ENCODE measurements at regions not wholly inside any gene's neighbourhood (a gene's known extent, or its start where the extent isn't known, plus 50 kb on each side); places are given as distances from the start of the nearest gene placed in this dataset.
"Not testable (repeated sequence)": the region's sequence is repeated elsewhere in the genome, so short reads cannot be mapped to it uniquely, and the experiment has no call there.

GRCh38 chr4:59759082-59759825, 1440.9 kb upstream of the ADGRL3 start:
- Histone ChIP-seq H3K27ac (no peak overlapping the region), H3K4me1 (replicated peaks in 1 of 2) (no peaks in the 10 kb centered on the region), H3K4me3 (no peak overlapping the region)
- 60 to 100% (median 95%) methylated on average over 1 to 3 of the region's 9 CpGs; no CpG with 5 or more reads in 4 of the 10 experiments for WGBS, 10 experiments
- in situ Hi-C loops (cut with MboI; ENCODE audit: low pct_unique_long_range_greater_than_20kb in 2 of 9, low sequenced_read_pairs in 9 of 9, unreplicated experiment in 9 of 9) = no loop called here
- no peak for ATAC-seq (replicated peaks in 6 of 8)

GRCh38 chr4:59762344-59762743, 1437.8 kb upstream of the ADGRL3 start:
- ATAC-seq (replicated peaks in 6 of 8) = no peak
- WGBS, 10 experiments = 0 to 100% (median 71%) methylated on average over 2 to 4 of the region's 4 CpGs; no CpG with 5 or more reads in 1 of the 10 experiments
- in situ Hi-C loops (cut with MboI; ENCODE audit: low pct_unique_long_range_greater_than_20kb in 2 of 9, low sequenced_read_pairs in 9 of 9, unreplicated experiment in 9 of 9) = no loop called here

GRCh38 chr4:59770601-59771264, 1429.4 kb upstream of the ADGRL3 start:
- in situ Hi-C loops (cut with MboI; ENCODE audit: low pct_unique_long_range_greater_than_20kb in 2 of 9, low sequenced_read_pairs in 9 of 9, unreplicated experiment in 9 of 9) = no loop called here
- no peak for ATAC-seq (replicated peaks in 6 of 8)
- peaks cover 0 to 3% of the 10 kb centered on the region in 2 donors for H3K4me1 ChIP-seq (replicated peaks in 1 of 2)
- no peak overlapping the region for H3K4me3 ChIP-seq
- no peak overlapping the region for H3K27ac ChIP-seq

More at GRCh38 chr4:59762344-59762743, 1437.8 kb upstream of the ADGRL3 start:
- H3K27ac ChIP-seq = no peak overlapping the region
- no peak overlapping the region for H3K4me3 ChIP-seq
- no peaks in the 10 kb centered on the region for H3K4me1 ChIP-seq (replicated peaks in 1 of 2)

GRCh38 chr4:59772641-59773139, 1427.4 kb upstream of the ADGRL3 start:
- no peak overlapping the region for H3K4me3 ChIP-seq
- peaks cover 0 to 3% of the 10 kb centered on the region in 2 donors for H3K4me1 ChIP-seq (replicated peaks in 1 of 2)
- peak in 2 of 8 experiments; percentile 22 to 31 for ATAC-seq (replicated peaks in 6 of 8)
- no peak overlapping the region for H3K27ac ChIP-seq
- in situ Hi-C loops (cut with MboI; ENCODE audit: low pct_unique_long_range_greater_than_20kb in 2 of 9, low sequenced_read_pairs in 9 of 9, unreplicated experiment in 9 of 9) = no loop called here
- 0 to 92% (median 50%) methylated on average over 1 of the region's 1 CpG; no CpG with 5 or more reads in 4 of the 10 experiments for WGBS, 10 experiments

- ATAC-seq (replicated peaks in 6 of 8); H3K27ac ChIP-seq; H3K4me3 ChIP-seq; in situ Hi-C loops (cut with MboI; ENCODE audit: low pct_unique_long_range_greater_than_20kb in 2 of 9, low sequenced_read_pairs in 9 of 9, unreplicated experiment in 9 of 9); H3K4me1 ChIP-seq (replicated peaks in 1 of 2): not testable (repeated sequence)
- 61 to 80% methylated on average over 1 to 3 of the region's 3 CpGs; no CpG with 5 or more reads in 8 of the 10 experiments for WGBS, 10 experiments
Measured at GRCh38 chr4:59780271-59780670, 1419.9 kb upstream of the ADGRL3 start.

- WGBS, 10 experiments = 0 to 100% (median 88%) methylated on average over 1 of the region's 1 CpG; no CpG with 5 or more reads in 2 of the 10 experiments
- in situ Hi-C loops (cut with MboI; ENCODE audit: low pct_unique_long_range_greater_than_20kb in 2 of 9, low sequenced_read_pairs in 9 of 9, unreplicated experiment in 9 of 9) = no loop called here
- no peak for ATAC-seq (replicated peaks in 6 of 8)
- H3K4me1 ChIP-seq (replicated peaks in 1 of 2) = no peaks in the 10 kb centered on the region
- no peak overlapping the region for H3K4me3 ChIP-seq
- no peak overlapping the region for H3K27ac ChIP-seq
Measured at GRCh38 chr4:59805176-59805575, 1395.0 kb upstream of the ADGRL3 start.

GRCh38 chr4:59814402-59815010, 1385.6 kb upstream of the ADGRL3 start:
- in situ Hi-C loops (cut with MboI; ENCODE audit: low pct_unique_long_range_greater_than_20kb in 2 of 9, low sequenced_read_pairs in 9 of 9, unreplicated experiment in 9 of 9) = no loop called here
- Histone ChIP-seq H3K27ac (no peak overlapping the region), H3K4me1 (replicated peaks in 1 of 2) (no peaks in the 10 kb centered on the region), H3K4me3 (no peak overlapping the region)
- WGBS, 10 experiments = 0 to 100% (median 60%) methylated on average over 1 to 4 of the region's 4 CpGs
- no peak for ATAC-seq (replicated peaks in 6 of 8)

GRCh38 chr4:59818656-59819055, 1381.5 kb upstream of the ADGRL3 start:
- no peaks in the 10 kb centered on the region for H3K4me1 ChIP-seq (replicated peaks in 1 of 2)
- WGBS, 10 experiments = 7 to 97% (median 72%) methylated on average over 3 to 7 of the region's 7 CpGs
- no peak overlapping the region for H3K4me3 ChIP-seq
- no peak for ATAC-seq (replicated peaks in 6 of 8)
- in situ Hi-C loops (cut with MboI; ENCODE audit: low pct_unique_long_range_greater_than_20kb in 2 of 9, low sequenced_read_pairs in 9 of 9, unreplicated experiment in 9 of 9) = no loop called here
- no peak overlapping the region for H3K27ac ChIP-seq

- Histone ChIP-seq H3K4me3 (no peak overlapping the region), H3K27ac (no peak overlapping the region), H3K4me1 (replicated peaks in 1 of 2) (no peaks in the 10 kb centered on the region)
- in situ Hi-C loops (cut with MboI; ENCODE audit: low pct_unique_long_range_greater_than_20kb in 2 of 9, low sequenced_read_pairs in 9 of 9, unreplicated experiment in 9 of 9) = no loop called here
- 16 to 100% (median 48%) methylated on average over 1 to 2 of the region's 2 CpGs; no CpG with 5 or more reads in 2 of the 10 experiments for WGBS, 10 experiments
- no peak for ATAC-seq (replicated peaks in 6 of 8)
Measured at GRCh38 chr4:59823311-59823710, 1376.8 kb upstream of the ADGRL3 start.

GRCh38 chr4:59825104-59825503, 1375.0 kb upstream of the ADGRL3 start:
- in situ Hi-C loops (cut with MboI; ENCODE audit: low pct_unique_long_range_greater_than_20kb in 2 of 9, low sequenced_read_pairs in 9 of 9, unreplicated experiment in 9 of 9) = no loop called here
- Histone ChIP-seq H3K27ac (no peak overlapping the region), H3K4me1 (replicated peaks in 1 of 2) (no peaks in the 10 kb centered on the region), H3K4me3 (no peak overlapping the region)
- no peak for ATAC-seq (replicated peaks in 6 of 8)
- WGBS, 10 experiments = 16 to 100% (median 77%) methylated on average over 1 to 6 of the region's 6 CpGs; no CpG with 5 or more reads in 1 of the 10 experiments

GRCh38 chr4:59831746-59832145, 1368.4 kb upstream of the ADGRL3 start:
- Histone ChIP-seq H3K27ac (no peak overlapping the region), H3K4me3 (no peak overlapping the region), H3K4me1 (replicated peaks in 1 of 2) (no peaks in the 10 kb centered on the region)
- ATAC-seq (replicated peaks in 6 of 8) = no peak
- in situ Hi-C loops (cut with MboI; ENCODE audit: low pct_unique_long_range_greater_than_20kb in 2 of 9, low sequenced_read_pairs in 9 of 9, unreplicated experiment in 9 of 9) = no loop called here
- WGBS, 10 experiments = 13 to 100% (median 70%) methylated on average over 1 to 2 of the region's 2 CpGs; no CpG with 5 or more reads in 1 of the 10 experiments

GRCh38 chr4:59834943-59835342, 1365.2 kb upstream of the ADGRL3 start:
- Histone ChIP-seq H3K27ac (no peak overlapping the region), H3K4me1 (replicated peaks in 1 of 2) (no peaks in the 10 kb centered on the region), H3K4me3 (no peak overlapping the region)
- in situ Hi-C loops (cut with MboI; ENCODE audit: low pct_unique_long_range_greater_than_20kb in 2 of 9, low sequenced_read_pairs in 9 of 9, unreplicated experiment in 9 of 9) = no loop called here
- no peak for ATAC-seq (replicated peaks in 6 of 8)

GRCh38 chr4:59837751-59838150, 1362.4 kb upstream of the ADGRL3 start:
- Histone ChIP-seq H3K4me3 (no peak overlapping the region), H3K27ac (no peak overlapping the region), H3K4me1 (replicated peaks in 1 of 2) (no peaks in the 10 kb centered on the region)
- ATAC-seq (replicated peaks in 6 of 8) = no peak
- WGBS, 10 experiments = 0 to 100% (median 80%) methylated on average over 1 of the region's 1 CpG; no CpG with 5 or more reads in 2 of the 10 experiments
- in situ Hi-C loops (cut with MboI; ENCODE audit: low pct_unique_long_range_greater_than_20kb in 2 of 9, low sequenced_read_pairs in 9 of 9, unreplicated experiment in 9 of 9) = no loop called here
